GM12873 (cell line): ENCODE measurements at regions not wholly inside any gene's neighbourhood (a gene's known extent, or its start where the extent isn't known, plus 50 kb on each side); places are given as distances from the start of the nearest gene placed in this dataset.

Experiments
- TF ChIP-seq, protein P1 (sequence below): IDR thresholded peaks from 2 replicates; pipeline ENCODE4 v1.5.1; 2012; ENCODE audit warnings: low read depth, mild to moderate bottlenecking, moderate library complexity, low read length, control low read depth; ENCODE audit not compliant: insufficient read depth; ENCODE audit errors: missing control alignments

DNA sequence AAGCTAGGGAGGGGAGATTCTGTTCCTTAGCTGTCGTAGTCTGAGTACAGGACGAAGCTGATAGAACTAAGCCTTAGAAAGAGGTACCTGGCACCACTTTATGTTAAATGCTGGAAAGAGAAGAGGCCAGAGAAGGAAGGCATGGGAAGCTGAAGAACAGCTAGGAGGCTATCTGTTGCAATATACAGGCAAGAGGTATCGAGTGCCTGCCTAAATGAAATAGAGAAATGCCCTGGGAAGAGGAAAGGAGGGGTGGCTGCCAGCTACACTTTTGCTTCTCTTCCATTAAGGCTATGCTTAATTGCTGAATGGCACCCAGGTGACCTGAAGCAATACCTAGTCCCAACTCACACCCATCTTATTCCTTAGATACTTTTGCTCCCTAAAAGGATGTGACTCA lies 380.4 kb upstream of the FGF13 start:
- TF ChIP-seq, protein P1, sequence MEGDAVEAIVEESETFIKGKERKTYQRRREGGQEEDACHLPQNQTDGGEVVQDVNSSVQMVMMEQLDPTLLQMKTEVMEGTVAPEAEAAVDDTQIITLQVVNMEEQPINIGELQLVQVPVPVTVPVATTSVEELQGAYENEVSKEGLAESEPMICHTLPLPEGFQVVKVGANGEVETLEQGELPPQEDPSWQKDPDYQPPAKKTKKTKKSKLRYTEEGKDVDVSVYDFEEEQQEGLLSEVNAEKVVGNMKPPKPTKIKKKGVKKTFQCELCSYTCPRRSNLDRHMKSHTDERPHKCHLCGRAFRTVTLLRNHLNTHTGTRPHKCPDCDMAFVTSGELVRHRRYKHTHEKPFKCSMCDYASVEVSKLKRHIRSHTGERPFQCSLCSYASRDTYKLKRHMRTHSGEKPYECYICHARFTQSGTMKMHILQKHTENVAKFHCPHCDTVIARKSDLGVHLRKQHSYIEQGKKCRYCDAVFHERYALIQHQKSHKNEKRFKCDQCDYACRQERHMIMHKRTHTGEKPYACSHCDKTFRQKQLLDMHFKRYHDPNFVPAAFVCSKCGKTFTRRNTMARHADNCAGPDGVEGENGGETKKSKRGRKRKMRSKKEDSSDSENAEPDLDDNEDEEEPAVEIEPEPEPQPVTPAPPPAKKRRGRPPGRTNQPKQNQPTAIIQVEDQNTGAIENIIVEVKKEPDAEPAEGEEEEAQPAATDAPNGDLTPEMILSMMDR: no peak

DNA sequence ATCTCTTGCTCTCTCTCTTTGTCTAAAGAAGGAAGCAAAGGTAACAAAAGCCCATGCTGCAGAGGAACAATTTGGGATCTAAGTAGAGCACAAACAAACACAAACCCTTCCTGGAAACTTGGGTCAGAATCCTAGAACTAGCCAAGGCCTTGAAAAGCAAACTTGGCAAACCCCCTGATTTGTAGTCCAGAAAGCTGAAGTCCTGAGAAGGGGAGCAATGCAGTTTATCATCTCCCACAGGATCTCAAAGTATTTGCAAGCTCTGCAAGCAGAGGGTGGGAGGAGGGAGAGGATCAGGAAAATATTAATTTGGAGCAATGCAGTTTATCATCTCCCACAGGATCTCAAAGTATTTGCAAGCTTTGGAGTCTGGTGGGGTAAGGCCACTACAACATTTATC lies 379.5 kb upstream of the FGF13 start:
- TF ChIP-seq, protein P1: no peak

DNA sequence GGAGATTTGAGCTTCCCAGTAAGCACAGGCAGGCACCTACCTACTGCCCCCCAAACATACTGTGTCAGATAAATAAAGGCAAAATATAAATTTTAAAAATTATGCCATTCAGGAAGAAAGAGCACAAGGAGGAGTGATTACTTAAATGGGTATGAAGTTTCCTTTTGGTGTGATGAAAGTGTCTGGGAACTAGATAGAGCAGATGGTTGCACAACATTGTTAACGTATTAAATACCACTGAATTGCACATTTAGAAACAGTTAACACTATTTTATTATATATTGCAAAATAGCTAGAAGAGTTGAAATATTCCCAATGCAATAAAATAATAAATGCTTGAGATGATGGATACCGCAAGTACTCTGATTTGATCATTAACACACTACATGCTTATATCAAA lies 374.7 kb upstream of the FGF13 start:
- TF ChIP-seq, protein P1: no peak

DNA sequence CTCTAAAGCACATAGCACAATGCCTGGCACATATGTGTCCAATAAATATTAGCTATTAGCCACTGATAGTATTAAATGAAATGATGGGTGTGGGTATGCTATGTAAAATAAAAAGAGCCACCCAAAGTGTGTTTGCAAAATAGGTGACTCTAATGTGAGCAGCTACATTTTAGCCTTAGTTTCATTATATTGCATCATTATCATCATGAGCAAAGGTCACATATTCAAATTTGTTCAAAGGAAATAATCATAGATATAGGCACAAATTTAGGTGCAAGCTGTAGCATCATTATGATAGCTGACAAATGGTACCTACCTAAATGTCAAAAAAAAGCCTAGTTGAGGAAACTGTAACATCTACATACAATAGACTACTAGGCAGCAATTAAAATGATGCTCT lies 373.9 kb upstream of the FGF13 start:
- TF ChIP-seq, protein P1: no peak

DNA sequence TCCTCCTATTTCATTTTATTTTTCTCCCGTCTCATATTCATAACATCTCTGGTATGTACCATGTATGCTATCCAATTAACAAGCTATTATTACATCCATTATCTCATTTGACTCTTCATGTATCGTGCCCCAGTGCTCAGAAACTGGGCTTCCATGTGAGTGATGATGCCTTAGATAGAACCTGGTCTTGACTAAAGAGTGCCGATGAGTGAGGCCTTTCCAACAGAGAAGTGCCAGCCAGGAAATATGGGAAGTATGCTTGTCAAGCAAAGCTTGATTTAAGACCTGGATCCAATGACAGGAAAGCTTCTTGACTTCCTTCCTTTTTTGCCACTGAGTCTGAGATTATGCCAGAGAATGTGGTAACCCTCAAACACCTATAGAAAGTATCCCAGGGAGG lies 371.7 kb upstream of the FGF13 start:
- TF ChIP-seq, protein P1: no peak

DNA sequence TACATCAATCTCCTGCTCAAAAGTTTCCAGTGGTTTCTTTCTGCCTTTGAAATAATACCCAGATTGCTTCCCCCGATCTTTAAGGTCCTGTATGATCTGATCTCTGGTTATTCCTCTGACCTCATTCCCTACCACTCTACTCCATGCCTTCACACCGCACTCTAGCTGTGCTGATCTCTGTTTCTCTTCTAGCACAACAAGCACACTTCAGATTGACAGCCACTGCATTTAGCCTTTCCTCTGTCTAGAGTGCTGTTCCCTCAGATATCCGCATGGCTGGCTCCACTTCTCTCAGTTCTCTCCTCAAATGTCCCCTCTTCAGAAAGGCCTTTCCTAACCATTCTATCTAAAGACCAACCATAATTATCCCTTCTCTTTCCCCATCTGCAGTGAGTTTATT lies 370.4 kb upstream of the FGF13 start:
- TF ChIP-seq, protein P1: no peak

DNA sequence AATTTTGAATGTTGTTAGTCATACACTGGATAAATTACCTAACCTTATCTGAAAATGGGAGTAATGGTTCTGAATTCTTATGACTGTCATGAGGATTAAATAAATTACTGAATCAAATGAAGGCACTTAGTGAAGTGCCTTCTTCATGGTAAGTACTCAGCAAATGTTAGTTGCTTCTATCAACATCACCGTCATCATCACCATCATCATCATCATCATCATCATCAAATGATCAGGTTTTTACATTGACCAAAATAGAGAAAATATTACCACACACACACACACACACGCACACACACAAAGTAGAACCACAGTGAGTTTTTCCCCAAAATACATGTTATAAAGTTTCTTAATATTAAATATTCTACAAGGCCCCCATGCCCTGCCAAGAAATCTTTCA lies 368.3 kb upstream of the FGF13 start:
- TF ChIP-seq, protein P1: no peak

DNA sequence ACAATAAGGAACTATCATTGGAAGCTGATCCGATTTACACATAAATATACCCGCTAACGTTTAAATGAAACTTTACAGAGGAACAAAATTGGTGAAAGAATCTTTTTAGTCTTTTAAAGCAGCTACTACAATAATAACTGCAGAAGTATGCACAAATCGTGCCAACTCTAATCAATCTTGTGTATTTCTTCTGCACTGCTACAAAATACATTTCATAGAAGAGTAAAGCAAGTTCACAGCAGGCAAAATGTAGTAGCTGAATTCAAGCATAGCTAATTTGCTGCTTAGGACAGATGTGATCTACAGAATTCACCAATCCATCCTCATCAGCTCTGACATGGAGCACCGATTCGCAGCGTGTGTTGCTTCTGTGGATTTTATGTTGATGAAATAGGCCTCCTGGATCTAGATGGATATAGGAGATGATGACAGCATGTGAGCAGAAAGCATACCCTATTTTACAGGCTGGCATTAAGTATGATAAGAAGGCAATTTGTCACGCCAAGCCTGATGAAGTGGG lies 367.3 kb upstream of the FGF13 start:
- TF ChIP-seq, protein P1: no peak
